GM12878 (cell line): ENCODE measurements at regions not wholly inside any gene's neighbourhood (a gene's known extent, or its start where the extent isn't known, plus 50 kb on each side); places are given as distances from the start of the nearest gene placed in this dataset.

ENCODE experiments used
- CHD1 ChIP-seq: IDR thresholded peaks from 2 replicates; pipeline ENCODE4 v1.6.1; 2012; ENCODE audit warnings: low read depth, low read length, improper control_type of control experiment
- MYC ChIP-seq: IDR thresholded peaks from 2 replicates; pipeline ENCODE4 v1.6.1; 2011; ENCODE audit warnings: mild to moderate bottlenecking, low read length, moderate library complexity, inconsistent platforms; ENCODE audit not compliant: insufficient read depth, insufficient replicate concordance, insufficient read length, severe bottlenecking
- NFIC ChIP-seq: IDR thresholded peaks from 2 replicates; pipeline ENCODE4 v1.6.1; 2012; ENCODE audit warnings: low read depth, mild to moderate bottlenecking, inconsistent platforms, low read length, moderate library complexity
- NFYB ChIP-seq: IDR thresholded peaks from 2 replicates; pipeline ENCODE4 v1.6.1; 2011; ENCODE audit warnings: low read depth, mild to moderate bottlenecking, low read length, improper control_type of control experiment, moderate library complexity; ENCODE audit not compliant: insufficient read depth
- SIX5 ChIP-seq: IDR thresholded peaks from 2 replicates; pipeline ENCODE4 v1.6.1; 2011; ENCODE audit warnings: mild to moderate bottlenecking, low read depth, low read length, moderate library complexity; ENCODE audit not compliant: severe bottlenecking
- YY1 ChIP-seq: IDR thresholded peaks from 2 replicates; pipeline ENCODE4 v1.6.1; 2011; ENCODE audit warnings: low read depth, mild to moderate bottlenecking, low read length
- TF ChIP-seq, protein P1 (sequence below): fragments of 450-650 bp; IDR thresholded peaks from 2 replicates; pipeline ENCODE4 v1.6.1; 2016; ENCODE audit warnings: mild to moderate bottlenecking, moderate library complexity, borderline replicate concordance
- TF ChIP-seq, protein P2 (sequence below), 3 experiments: IDR thresholded peaks in 2 of 3; conservative IDR thresholded peaks in 1 of 3; 2 replicates each; pipeline ENCODE4 v1.5.1; 2011; ENCODE audit warnings: low read depth in 3 of 3, low read length in 3 of 3, mild to moderate bottlenecking in 3 of 3, control low read depth in 2 of 3, moderate library complexity in 2 of 3, inconsistent platforms in 1 of 3, mixed read lengths in 1 of 3; ENCODE audit not compliant: control insufficient read depth in 2 of 3, insufficient read depth in 1 of 3; ENCODE audit errors: extremely low read depth in 1 of 3
- TF ChIP-seq, protein P3 (sequence below): IDR thresholded peaks from 2 replicates; pipeline ENCODE4 v1.6.1; 2011; ENCODE audit warnings: low read depth, low read length, improper control_type of control experiment, borderline replicate concordance
- TF ChIP-seq, protein P4 (sequence below): fragments of 450-650 bp; IDR thresholded peaks from 2 replicates; pipeline ENCODE4 v1.6.1; 2014; ENCODE audit warnings: mild to moderate bottlenecking
- TF ChIP-seq, protein P5 (sequence below): IDR thresholded peaks from 2 replicates; pipeline ENCODE4 v1.6.1; 2011; ENCODE audit warnings: mild to moderate bottlenecking, low read depth, low read length, moderate library complexity; ENCODE audit not compliant: insufficient replicate concordance

DNA sequence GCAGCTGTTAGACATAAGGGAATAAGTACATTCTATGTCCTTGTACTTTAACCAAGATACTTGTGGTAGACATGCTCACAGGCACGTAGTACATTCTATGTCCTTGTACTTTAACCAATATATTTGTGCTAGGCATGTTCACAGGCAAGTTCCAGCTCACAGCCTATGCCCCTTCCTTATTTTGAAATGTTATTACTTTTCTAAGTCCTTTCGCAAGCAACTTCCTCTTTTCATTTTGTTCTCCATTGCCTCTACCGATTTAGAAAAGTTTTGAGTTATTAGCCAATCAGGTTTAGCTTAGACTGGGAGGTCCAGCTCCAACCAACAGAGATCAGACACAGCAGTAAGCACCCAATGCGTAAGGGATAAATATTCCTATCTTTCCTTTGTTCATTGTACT, 60.1 kb upstream of the NUDT7 start:
- TF ChIP-seq SIX5, result no peak
- TF ChIP-seq, protein P1, sequence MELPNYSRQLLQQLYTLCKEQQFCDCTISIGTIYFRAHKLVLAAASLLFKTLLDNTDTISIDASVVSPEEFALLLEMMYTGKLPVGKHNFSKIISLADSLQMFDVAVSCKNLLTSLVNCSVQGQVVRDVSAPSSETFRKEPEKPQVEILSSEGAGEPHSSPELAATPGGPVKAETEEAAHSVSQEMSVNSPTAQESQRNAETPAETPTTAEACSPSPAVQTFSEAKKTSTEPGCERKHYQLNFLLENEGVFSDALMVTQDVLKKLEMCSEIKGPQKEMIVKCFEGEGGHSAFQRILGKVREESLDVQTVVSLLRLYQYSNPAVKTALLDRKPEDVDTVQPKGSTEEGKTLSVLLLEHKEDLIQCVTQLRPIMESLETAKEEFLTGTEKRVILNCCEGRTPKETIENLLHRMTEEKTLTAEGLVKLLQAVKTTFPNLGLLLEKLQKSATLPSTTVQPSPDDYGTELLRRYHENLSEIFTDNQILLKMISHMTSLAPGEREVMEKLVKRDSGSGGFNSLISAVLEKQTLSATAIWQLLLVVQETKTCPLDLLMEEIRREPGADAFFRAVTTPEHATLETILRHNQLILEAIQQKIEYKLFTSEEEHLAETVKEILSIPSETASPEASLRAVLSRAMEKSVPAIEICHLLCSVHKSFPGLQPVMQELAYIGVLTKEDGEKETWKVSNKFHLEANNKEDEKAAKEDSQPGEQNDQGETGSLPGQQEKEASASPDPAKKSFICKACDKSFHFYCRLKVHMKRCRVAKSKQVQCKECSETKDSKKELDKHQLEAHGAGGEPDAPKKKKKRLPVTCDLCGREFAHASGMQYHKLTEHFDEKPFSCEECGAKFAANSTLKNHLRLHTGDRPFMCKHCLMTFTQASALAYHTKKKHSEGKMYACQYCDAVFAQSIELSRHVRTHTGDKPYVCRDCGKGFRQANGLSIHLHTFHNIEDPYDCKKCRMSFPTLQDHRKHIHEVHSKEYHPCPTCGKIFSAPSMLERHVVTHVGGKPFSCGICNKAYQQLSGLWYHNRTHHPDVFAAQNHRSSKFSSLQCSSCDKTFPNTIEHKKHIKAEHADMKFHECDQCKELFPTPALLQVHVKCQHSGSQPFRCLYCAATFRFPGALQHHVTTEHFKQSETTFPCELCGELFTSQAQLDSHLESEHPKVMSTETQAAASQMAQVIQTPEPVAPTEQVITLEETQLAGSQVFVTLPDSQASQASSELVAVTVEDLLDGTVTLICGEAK, result no peak
- TF ChIP-seq YY1, result no peak
- TF ChIP-seq, protein P2, sequence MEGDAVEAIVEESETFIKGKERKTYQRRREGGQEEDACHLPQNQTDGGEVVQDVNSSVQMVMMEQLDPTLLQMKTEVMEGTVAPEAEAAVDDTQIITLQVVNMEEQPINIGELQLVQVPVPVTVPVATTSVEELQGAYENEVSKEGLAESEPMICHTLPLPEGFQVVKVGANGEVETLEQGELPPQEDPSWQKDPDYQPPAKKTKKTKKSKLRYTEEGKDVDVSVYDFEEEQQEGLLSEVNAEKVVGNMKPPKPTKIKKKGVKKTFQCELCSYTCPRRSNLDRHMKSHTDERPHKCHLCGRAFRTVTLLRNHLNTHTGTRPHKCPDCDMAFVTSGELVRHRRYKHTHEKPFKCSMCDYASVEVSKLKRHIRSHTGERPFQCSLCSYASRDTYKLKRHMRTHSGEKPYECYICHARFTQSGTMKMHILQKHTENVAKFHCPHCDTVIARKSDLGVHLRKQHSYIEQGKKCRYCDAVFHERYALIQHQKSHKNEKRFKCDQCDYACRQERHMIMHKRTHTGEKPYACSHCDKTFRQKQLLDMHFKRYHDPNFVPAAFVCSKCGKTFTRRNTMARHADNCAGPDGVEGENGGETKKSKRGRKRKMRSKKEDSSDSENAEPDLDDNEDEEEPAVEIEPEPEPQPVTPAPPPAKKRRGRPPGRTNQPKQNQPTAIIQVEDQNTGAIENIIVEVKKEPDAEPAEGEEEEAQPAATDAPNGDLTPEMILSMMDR (IDR thresholded peaks at IDR 0.05 in 2 of 3, conservative IDR thresholded peaks at IDR 0.05 in 1 of 3; ENCODE audit: control insufficient read depth in 2 of 3, extremely low read depth in 1 of 3, insufficient read depth in 1 of 3, low read depth in 3 of 3, low read length in 3 of 3), result no peak
- TF ChIP-seq, protein P3, sequence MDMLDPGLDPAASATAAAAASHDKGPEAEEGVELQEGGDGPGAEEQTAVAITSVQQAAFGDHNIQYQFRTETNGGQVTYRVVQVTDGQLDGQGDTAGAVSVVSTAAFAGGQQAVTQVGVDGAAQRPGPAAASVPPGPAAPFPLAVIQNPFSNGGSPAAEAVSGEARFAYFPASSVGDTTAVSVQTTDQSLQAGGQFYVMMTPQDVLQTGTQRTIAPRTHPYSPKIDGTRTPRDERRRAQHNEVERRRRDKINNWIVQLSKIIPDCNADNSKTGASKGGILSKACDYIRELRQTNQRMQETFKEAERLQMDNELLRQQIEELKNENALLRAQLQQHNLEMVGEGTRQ, result no peak
- no peak for TF ChIP-seq CHD1
- TF ChIP-seq NFIC, result no peak
- TF ChIP-seq, protein P4, sequence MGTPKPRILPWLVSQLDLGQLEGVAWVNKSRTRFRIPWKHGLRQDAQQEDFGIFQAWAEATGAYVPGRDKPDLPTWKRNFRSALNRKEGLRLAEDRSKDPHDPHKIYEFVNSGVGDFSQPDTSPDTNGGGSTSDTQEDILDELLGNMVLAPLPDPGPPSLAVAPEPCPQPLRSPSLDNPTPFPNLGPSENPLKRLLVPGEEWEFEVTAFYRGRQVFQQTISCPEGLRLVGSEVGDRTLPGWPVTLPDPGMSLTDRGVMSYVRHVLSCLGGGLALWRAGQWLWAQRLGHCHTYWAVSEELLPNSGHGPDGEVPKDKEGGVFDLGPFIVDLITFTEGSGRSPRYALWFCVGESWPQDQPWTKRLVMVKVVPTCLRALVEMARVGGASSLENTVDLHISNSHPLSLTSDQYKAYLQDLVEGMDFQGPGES, result no peak
- TF ChIP-seq NFYB, result no peak
- TF ChIP-seq MYC, result no peak
- TF ChIP-seq, protein P5, sequence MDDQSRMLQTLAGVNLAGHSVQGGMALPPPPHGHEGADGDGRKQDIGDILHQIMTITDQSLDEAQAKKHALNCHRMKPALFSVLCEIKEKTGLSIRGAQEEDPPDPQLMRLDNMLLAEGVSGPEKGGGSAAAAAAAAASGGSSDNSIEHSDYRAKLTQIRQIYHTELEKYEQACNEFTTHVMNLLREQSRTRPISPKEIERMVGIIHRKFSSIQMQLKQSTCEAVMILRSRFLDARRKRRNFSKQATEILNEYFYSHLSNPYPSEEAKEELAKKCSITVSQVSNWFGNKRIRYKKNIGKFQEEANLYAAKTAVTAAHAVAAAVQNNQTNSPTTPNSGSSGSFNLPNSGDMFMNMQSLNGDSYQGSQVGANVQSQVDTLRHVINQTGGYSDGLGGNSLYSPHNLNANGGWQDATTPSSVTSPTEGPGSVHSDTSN, result no peak
